SK-N-MC (cell line): ENCODE measurements at regions not wholly inside any gene's neighbourhood (a gene's known extent, or its start where the extent isn't known, plus 50 kb on each side); places are given as distances from the start of the nearest gene placed in this dataset.
"Not testable (repeated sequence)": the region's sequence is repeated elsewhere in the genome, so short reads cannot be mapped to it uniquely, and the experiment has no call there.

Experiments used
- EZH2 ChIP-seq: fragments of 200-600 bp; sonication (generic); IDR thresholded peaks from one replicate; pipeline ENCODE4 v1.6.1; 2017; ENCODE audit warnings: antibody characterized with exemption
- FOXP2 ChIP-seq: optimal IDR thresholded peaks from 2 replicates; pipeline ENCODE3; 2011; ENCODE audit warnings: mild to moderate bottlenecking, moderate library complexity; ENCODE audit not compliant: insufficient read depth; ENCODE audit errors: extremely low read length, control extremely low read depth
- POLR2AphosphoS5 ChIP-seq: IDR thresholded peaks from 2 replicates; pipeline ENCODE4 v1.6.1; 2012; ENCODE audit warnings: mild to moderate bottlenecking, low read depth, low read length, borderline replicate concordance

DNA sequence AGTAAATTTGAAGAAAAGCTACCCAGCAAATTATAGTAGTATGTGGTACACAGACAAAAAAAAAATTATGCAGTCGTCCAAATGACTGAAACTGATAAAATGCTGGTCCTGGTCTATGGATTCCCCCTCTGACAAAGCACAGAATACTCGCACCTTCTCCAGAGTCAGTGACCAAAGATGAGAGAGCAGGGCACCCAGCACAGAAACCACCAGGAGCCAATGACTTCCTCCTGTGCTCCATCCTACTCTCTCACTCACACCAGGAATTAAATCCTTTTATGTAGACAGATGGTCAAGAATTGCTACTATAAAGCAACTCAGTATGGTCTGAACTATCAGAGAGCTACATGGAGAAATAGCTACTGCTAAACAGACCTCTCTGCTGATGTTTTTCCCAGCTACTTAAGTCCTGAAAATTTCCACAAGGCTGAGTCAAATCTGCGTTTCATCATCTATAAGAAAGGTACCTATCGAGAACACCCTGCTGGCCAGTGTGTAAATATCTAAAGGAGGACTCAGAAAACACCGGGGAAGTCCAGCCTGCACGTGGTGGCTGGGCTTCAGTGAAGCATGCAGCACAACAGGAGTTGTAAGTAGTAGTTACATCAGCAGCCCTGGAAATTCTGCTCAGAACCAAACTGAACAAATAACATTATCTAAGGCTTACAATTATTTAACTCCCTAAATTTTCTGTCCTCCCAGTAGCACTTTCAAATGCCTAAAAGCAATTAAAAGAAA lies 118.1 kb upstream of the OR4F16 start:
- TF ChIP-seq EZH2, POLR2AphosphoS5, FOXP2: not testable (repeated sequence)
